Ectodermal cell (in vitro differentiated cells): ENCODE measurements at regions not wholly inside any gene's neighbourhood (a gene's known extent, or its start where the extent isn't known, plus 50 kb on each side); places are given as distances from the start of the nearest gene placed in this dataset.

ENCODE experiments used
- H3K27ac ChIP-seq: 2 replicates; pipeline ENCODE4 v1.7.0; 2013; ENCODE audit warnings: mild to moderate bottlenecking, low read depth, low read length; ENCODE audit not compliant: insufficient read depth, poor library complexity, severe bottlenecking
- H3K27me3 ChIP-seq: 2 replicates; pipeline ENCODE4 v1.7.0; 2013; ENCODE audit warnings: mild to moderate bottlenecking, low read length; ENCODE audit not compliant: insufficient read depth, control insufficient read depth, poor library complexity, severe bottlenecking
- H3K36me3 ChIP-seq: one replicate; pipeline ENCODE4 v1.7.0; 2013; ENCODE audit warnings: low read length; ENCODE audit not compliant: control insufficient read depth, insufficient read depth
- H3K4me1 ChIP-seq: one replicate; pipeline ENCODE4 v1.7.0; 2013; ENCODE audit warnings: low read length; ENCODE audit not compliant: control insufficient read depth, insufficient read depth
- H3K4me3 ChIP-seq: 2 replicates; pipeline ENCODE4 v1.7.0; 2013; ENCODE audit warnings: low read depth, low read length, control low read depth; ENCODE audit not compliant: insufficient read depth
- H3K9me3 ChIP-seq: 2 replicates; pipeline ENCODE4 v1.7.0; 2013; ENCODE audit warnings: mild to moderate bottlenecking, low read length, moderate library complexity; ENCODE audit not compliant: control insufficient read depth
- WGBS, 2 experiments: methylation state at CpG; one replicate each; pipeline ENCODE4 v1.1.7; 2013; ENCODE audit warnings: missing lambda C conversion rate in 2 of 2; 5-methylcytosine and 5-hydroxymethylcytosine counted together

GRCh38 chr14:66072190-66073084 is 413.7 kb upstream of the CCDC196 start:
- WGBS, 2 experiments, result 91 to 94% methylated on average over 4 to 5 of the region's 5 CpGs

GRCh38 chr14:66074537-66074936 is 411.6 kb upstream of the CCDC196 start:
- Histone ChIP-seq H3K27me3 (no peaks in the 10 kb centered on the region), H3K9me3 (no peaks in the 10 kb centered on the region), H3K4me1 (peaks cover 9% of the 10 kb centered on the region), H3K27ac (no peak overlapping the region), H3K4me3 (no peak overlapping the region), H3K36me3 (no peaks in the 10 kb centered on the region)
- WGBS, 2 experiments, result 52 to 64% methylated on average over 4 of the region's 4 CpGs

More at GRCh38 chr14:66072190-66073084, 413.7 kb upstream of the CCDC196 start:
- Histone ChIP-seq H3K4me3 (no peak overlapping the region), H3K9me3 (no peaks in the 10 kb centered on the region), H3K4me1 (peaks cover 9% of the 10 kb centered on the region), H3K27me3 (no peaks in the 10 kb centered on the region), H3K27ac (no peak overlapping the region), H3K36me3 (no peaks in the 10 kb centered on the region)

GRCh38 chr14:66076176-66076575 is 410.0 kb upstream of the CCDC196 start:
- 88 to 90% methylated on average over 3 of the region's 3 CpGs for WGBS, 2 experiments
- H3K4me1 ChIP-seq, result peaks cover 9% of the 10 kb centered on the region
- no peaks in the 10 kb centered on the region for H3K36me3 ChIP-seq
- H3K27ac ChIP-seq, result no peak overlapping the region
- H3K27me3 ChIP-seq, result no peaks in the 10 kb centered on the region
- no peak overlapping the region for H3K4me3 ChIP-seq
- no peaks in the 10 kb centered on the region for H3K9me3 ChIP-seq

GRCh38 chr14:66078006-66078405 is 408.2 kb upstream of the CCDC196 start:
- Histone ChIP-seq H3K4me1 (peaks cover 9% of the 10 kb centered on the region), H3K27me3 (no peaks in the 10 kb centered on the region), H3K27ac (no peak overlapping the region), H3K36me3 (no peaks in the 10 kb centered on the region), H3K9me3 (no peaks in the 10 kb centered on the region), H3K4me3 (no peak overlapping the region)
- whole genome bisulfite sequencing, 2 experiments, result 84 to 92% methylated on average over 5 of the region's 5 CpGs

GRCh38 chr14:66081594-66082376 is 404.4 kb upstream of the CCDC196 start:
- H3K36me3 ChIP-seq, result no peaks in the 10 kb centered on the region
- H3K4me3 ChIP-seq, result no peak overlapping the region
- no peaks in the 10 kb centered on the region for H3K9me3 ChIP-seq
- no peaks in the 10 kb centered on the region for H3K4me1 ChIP-seq
- H3K27ac ChIP-seq, result no peak overlapping the region
- H3K27me3 ChIP-seq, result no peaks in the 10 kb centered on the region
- 90 to 93% methylated on average over 5 of the region's 6 CpGs for WGBS, 2 experiments

- Histone ChIP-seq H3K36me3 (no peaks in the 10 kb centered on the region), H3K4me3 (no peak overlapping the region), H3K4me1 (no peaks in the 10 kb centered on the region), H3K27me3 (no peaks in the 10 kb centered on the region), H3K9me3 (no peaks in the 10 kb centered on the region), H3K27ac (no peak overlapping the region)
- WGBS, 2 experiments, result 93 to 97% methylated on average over 4 of the region's 4 CpGs
Measured at GRCh38 chr14:66085224-66085623, 400.9 kb upstream of the CCDC196 start.

- 88 to 91% methylated on average over 6 to 8 of the region's 8 CpGs for WGBS, 2 experiments
- Histone ChIP-seq H3K4me3 (no peak overlapping the region), H3K27me3 (no peaks in the 10 kb centered on the region), H3K36me3 (no peaks in the 10 kb centered on the region), H3K4me1 (no peaks in the 10 kb centered on the region), H3K9me3 (no peaks in the 10 kb centered on the region), H3K27ac (no peak overlapping the region)
Measured at GRCh38 chr14:66085665-66086064, 400.5 kb upstream of the CCDC196 start.

GRCh38 chr14:66087231-66087630 is 398.9 kb upstream of the CCDC196 start:
- Histone ChIP-seq H3K27ac (no peak overlapping the region), H3K4me1 (no peaks in the 10 kb centered on the region), H3K4me3 (no peak overlapping the region), H3K9me3 (no peaks in the 10 kb centered on the region), H3K27me3 (no peaks in the 10 kb centered on the region), H3K36me3 (no peaks in the 10 kb centered on the region)
- 73 to 81% methylated on average over 4 of the region's 4 CpGs for WGBS, 2 experiments

GRCh38 chr14:66088656-66089055 is 397.5 kb upstream of the CCDC196 start:
- no peaks in the 10 kb centered on the region for H3K36me3 ChIP-seq
- no peak overlapping the region for H3K27ac ChIP-seq
- 93 to 94% methylated on average over 3 of the region's 3 CpGs for WGBS, 2 experiments
- no peak overlapping the region for H3K4me3 ChIP-seq
- no peaks in the 10 kb centered on the region for H3K9me3 ChIP-seq
- H3K27me3 ChIP-seq, result no peaks in the 10 kb centered on the region
- H3K4me1 ChIP-seq, result no peaks in the 10 kb centered on the region

- H3K27ac ChIP-seq, result no peak overlapping the region
- WGBS, 2 experiments, result 86 to 89% methylated on average over 1 of the region's 1 CpG
- H3K9me3 ChIP-seq, result no peaks in the 10 kb centered on the region
- no peaks in the 10 kb centered on the region for H3K27me3 ChIP-seq
- no peak overlapping the region for H3K4me3 ChIP-seq
- no peaks in the 10 kb centered on the region for H3K36me3 ChIP-seq
- peaks cover 4% of the 10 kb centered on the region for H3K4me1 ChIP-seq
Measured at GRCh38 chr14:66092206-66092605, 394.0 kb upstream of the CCDC196 start.
